ENCODE measurements at regions not wholly inside any gene's neighbourhood (a gene's known extent, or its start where the extent isn't known, plus 50 kb on each side); places are given as distances from the start of the nearest gene placed in this dataset.

- Histone ChIP-seq H3K14ac (ENCODE audit: low read length in 2 of 2) (no peak overlapping the region), H3K4me1 (ENCODE audit: control insufficient read depth, insufficient read depth, low read depth, low read length) (no peaks in the 10 kb centered on the region), H2BK120ac (ENCODE audit: low read depth, low read length) (no peak overlapping the region), H2BK12ac (ENCODE audit: low read length in 2 of 2) (no peak overlapping the region), H2BK15ac (ENCODE audit: low read depth, poor library complexity, severe bottlenecking) (no peak overlapping the region), H3K27me3 (ENCODE audit: control insufficient read depth in 1 of 2, insufficient read depth in 1 of 2, low read length in 2 of 2) (no peaks in the 10 kb centered on the region), H3K4me2 (ENCODE audit: low read length, poor library complexity, severe bottlenecking) (no peak overlapping the region), H3K36me3 (ENCODE audit: control insufficient read depth in 1 of 2, insufficient read depth in 2 of 2, low read depth in 1 of 2, low read length in 2 of 2) (no peaks in the 10 kb centered on the region), H3K9ac (ENCODE audit: low read length) (no peak overlapping the region), H4K8ac (ENCODE audit: low read length) (no peak overlapping the region), H3K4ac (ENCODE audit: low read depth in 1 of 2, low read length in 2 of 2) (no peak overlapping the region), H3K9me3 (ENCODE audit: control insufficient read depth, low read length) (peaks cover 3% of the 10 kb centered on the region), H2BK5ac (ENCODE audit: low read depth, low read length, poor library complexity, severe bottlenecking) (no peak overlapping the region), H3K79me1 (replicated peaks; ENCODE audit: low read length, poor library complexity, severe bottlenecking) (no peaks in the 10 kb centered on the region), H3K27ac (ENCODE audit: low read length, poor library complexity, severe bottlenecking) (no peak overlapping the region), H4K91ac (ENCODE audit: low read length) (no peak overlapping the region), H3K4me3 (ENCODE audit: insufficient read depth in 1 of 2, low read depth in 1 of 2, low read length in 2 of 2) (no peak overlapping the region), H3K18ac (ENCODE audit: low read depth in 1 of 2, low read length in 2 of 2) (no peak overlapping the region), H2AFZ (ENCODE audit: low read depth, low read length) (no peak overlapping the region), H2AK5ac (ENCODE audit: low read length, severe bottlenecking) (no peak overlapping the region), H3K23ac (ENCODE audit: low read length in 2 of 2) (no peak overlapping the region)
- DNase-seq = no peak
- 35% methylated on average over 7 of the region's 9 CpGs for WGBS
These were observed 70.9 kb upstream of the ASCC3 start for GRCh38 chr6:100952006-100952405.

- no peak overlapping the region for H3K4me3 ChIP-seq (ENCODE audit: insufficient read depth in 1 of 2, low read depth in 1 of 2, low read length in 2 of 2)
These were observed 78.2 kb upstream of the ASCC3 start for GRCh38 chr6:100959280-100959679.

GRCh38 chr6:100962466-100962865 is 81.3 kb upstream of the ASCC3 start:
- Histone ChIP-seq H3K9ac (ENCODE audit: low read length) (no peak overlapping the region), H3K4me1 (ENCODE audit: control insufficient read depth, insufficient read depth, low read depth, low read length) (no peaks in the 10 kb centered on the region), H2BK12ac (ENCODE audit: low read length in 2 of 2) (no peak overlapping the region), H3K14ac (ENCODE audit: low read length in 2 of 2) (no peak overlapping the region), H3K4me2 (ENCODE audit: low read length, poor library complexity, severe bottlenecking) (no peak overlapping the region), H3K18ac (ENCODE audit: low read depth in 1 of 2, low read length in 2 of 2) (no peak overlapping the region), H3K27ac (ENCODE audit: low read length, poor library complexity, severe bottlenecking) (no peak overlapping the region), H4K91ac (ENCODE audit: low read length) (no peak overlapping the region), H2BK15ac (ENCODE audit: low read depth, poor library complexity, severe bottlenecking) (no peak overlapping the region), H3K36me3 (ENCODE audit: control insufficient read depth in 1 of 2, insufficient read depth in 2 of 2, low read depth in 1 of 2, low read length in 2 of 2) (no peaks in the 10 kb centered on the region), H3K4me3 (ENCODE audit: insufficient read depth in 1 of 2, low read depth in 1 of 2, low read length in 2 of 2) (no peak overlapping the region), H3K27me3 (ENCODE audit: control insufficient read depth in 1 of 2, insufficient read depth in 1 of 2, low read length in 2 of 2) (no peaks in the 10 kb centered on the region), H3K9me3 (ENCODE audit: control insufficient read depth, low read length) (peaks cover 4% of the 10 kb centered on the region), H2BK5ac (ENCODE audit: low read depth, low read length, poor library complexity, severe bottlenecking) (no peak overlapping the region), H2AK5ac (ENCODE audit: low read length, severe bottlenecking) (no peak overlapping the region), H3K79me1 (replicated peaks; ENCODE audit: low read length, poor library complexity, severe bottlenecking) (no peaks in the 10 kb centered on the region), H2AFZ (ENCODE audit: low read depth, low read length) (no peak overlapping the region), H2BK120ac (ENCODE audit: low read depth, low read length) (no peak overlapping the region), H3K23ac (ENCODE audit: low read length in 2 of 2) (no peak overlapping the region), H3K4ac (ENCODE audit: low read depth in 1 of 2, low read length in 2 of 2) (no peak overlapping the region), H4K8ac (ENCODE audit: low read length) (no peak overlapping the region)
- no peak for DNase-seq
- WGBS = no CpG with 5 or more reads among the region's 1 CpG

More at GRCh38 chr6:100959280-100959679, 78.2 kb upstream of the ASCC3 start:
- Histone ChIP-seq H3K36me3 (ENCODE audit: control insufficient read depth in 1 of 2, insufficient read depth in 2 of 2, low read depth in 1 of 2, low read length in 2 of 2) (no peaks in the 10 kb centered on the region), H4K8ac (ENCODE audit: low read length) (no peak overlapping the region), H2AK5ac (ENCODE audit: low read length, severe bottlenecking) (no peak overlapping the region), H2BK120ac (ENCODE audit: low read depth, low read length) (no peak overlapping the region), H3K79me1 (replicated peaks; ENCODE audit: low read length, poor library complexity, severe bottlenecking) (no peaks in the 10 kb centered on the region), H3K9me3 (ENCODE audit: control insufficient read depth, low read length) (no peaks in the 10 kb centered on the region), H4K91ac (ENCODE audit: low read length) (no peak overlapping the region), H3K18ac (ENCODE audit: low read depth in 1 of 2, low read length in 2 of 2) (no peak overlapping the region), H3K14ac (ENCODE audit: low read length in 2 of 2) (no peak overlapping the region), H3K27ac (ENCODE audit: low read length, poor library complexity, severe bottlenecking) (no peak overlapping the region), H2BK12ac (ENCODE audit: low read length in 2 of 2) (no peak overlapping the region), H3K4me1 (ENCODE audit: control insufficient read depth, insufficient read depth, low read depth, low read length) (no peaks in the 10 kb centered on the region), H2BK5ac (ENCODE audit: low read depth, low read length, poor library complexity, severe bottlenecking) (no peak overlapping the region), H2BK15ac (ENCODE audit: low read depth, poor library complexity, severe bottlenecking) (no peak overlapping the region), H3K4ac (ENCODE audit: low read depth in 1 of 2, low read length in 2 of 2) (no peak overlapping the region), H3K23ac (ENCODE audit: low read length in 2 of 2) (no peak overlapping the region), H3K27me3 (ENCODE audit: control insufficient read depth in 1 of 2, insufficient read depth in 1 of 2, low read length in 2 of 2) (no peaks in the 10 kb centered on the region), H3K9ac (ENCODE audit: low read length) (no peak overlapping the region), H3K4me2 (ENCODE audit: low read length, poor library complexity, severe bottlenecking) (no peak overlapping the region), H2AFZ (ENCODE audit: low read depth, low read length) (no peak overlapping the region)
- no peak for DNase-seq
- WGBS = 82% methylated on average over 1 of the region's 3 CpGs

- Histone ChIP-seq H3K9ac (ENCODE audit: low read length) (no peak overlapping the region), H4K8ac (ENCODE audit: low read length) (no peak overlapping the region), H3K9me3 (ENCODE audit: control insufficient read depth, low read length) (peaks cover 4% of the 10 kb centered on the region)
These were observed 83.9 kb upstream of the ASCC3 start for GRCh38 chr6:100965067-100965466.

More at GRCh38 chr6:100965067-100965466, 83.9 kb upstream of the ASCC3 start:
- Histone ChIP-seq H3K79me1 (replicated peaks; ENCODE audit: low read length, poor library complexity, severe bottlenecking) (no peaks in the 10 kb centered on the region), H2BK120ac (ENCODE audit: low read depth, low read length) (no peak overlapping the region), H4K91ac (ENCODE audit: low read length) (no peak overlapping the region), H2AK5ac (ENCODE audit: low read length, severe bottlenecking) (no peak overlapping the region), H3K4me3 (ENCODE audit: insufficient read depth in 1 of 2, low read depth in 1 of 2, low read length in 2 of 2) (no peak overlapping the region), H3K27me3 (ENCODE audit: control insufficient read depth in 1 of 2, insufficient read depth in 1 of 2, low read length in 2 of 2) (no peaks in the 10 kb centered on the region), H3K14ac (ENCODE audit: low read length in 2 of 2) (no peak overlapping the region), H2BK15ac (ENCODE audit: low read depth, poor library complexity, severe bottlenecking) (no peak overlapping the region), H3K4ac (ENCODE audit: low read depth in 1 of 2, low read length in 2 of 2) (no peak overlapping the region), H3K4me1 (ENCODE audit: control insufficient read depth, insufficient read depth, low read depth, low read length) (no peaks in the 10 kb centered on the region), H2BK5ac (ENCODE audit: low read depth, low read length, poor library complexity, severe bottlenecking) (no peak overlapping the region), H3K23ac (ENCODE audit: low read length in 2 of 2) (no peak overlapping the region), H3K18ac (ENCODE audit: low read depth in 1 of 2, low read length in 2 of 2) (no peak overlapping the region), H2BK12ac (ENCODE audit: low read length in 2 of 2) (no peak overlapping the region), H3K4me2 (ENCODE audit: low read length, poor library complexity, severe bottlenecking) (no peak overlapping the region), H3K36me3 (ENCODE audit: control insufficient read depth in 1 of 2, insufficient read depth in 2 of 2, low read depth in 1 of 2, low read length in 2 of 2) (no peaks in the 10 kb centered on the region), H2AFZ (ENCODE audit: low read depth, low read length) (no peak overlapping the region), H3K27ac (ENCODE audit: low read length, poor library complexity, severe bottlenecking) (no peak overlapping the region)
- no peak for DNase-seq

Data from mesenchymal stem cell (in vitro differentiated cells and primary cell).